Gastroesophageal sphincter (tissue), 4 donors: ENCODE measurements at regions not wholly inside any gene's neighbourhood (a gene's known extent, or its start where the extent isn't known, plus 50 kb on each side); places are given as distances from the start of the nearest gene placed in this dataset.

Source experiments
- ATAC-seq: fragments of 150-250 bp; one replicate; pipeline ENCODE4 v1.9.1; 2016; ENCODE audit warnings: mild to moderate bottlenecking, moderate library complexity
- H3K27ac ChIP-seq, 4 donors: fragments of 200-600 bp; sonication (generic) in 3 of 4; 1 replicate in 3 of 4; 2 replicates in 1 of 4; pipeline ENCODE4 v1.5.1; 2016 to 2019
- H3K27me3 ChIP-seq: fragments of 200-600 bp; sonication (generic); one replicate; pipeline ENCODE4 v1.5.1; 2019
- H3K36me3 ChIP-seq, 2 donors: fragments of 200-600 bp; sonication (generic); one replicate each; pipeline ENCODE4 v1.5.1; 2019; ENCODE audit warnings: control low read depth in 1 of 2
- H3K4me1 ChIP-seq, 3 donors: fragments of 200-600 bp; sonication (generic); 1 replicate in 2 of 3; 2 replicates in 1 of 3; pipeline ENCODE4 v1.5.1; 2016 to 2019; ENCODE audit warnings: control low read depth in 2 of 3
- H3K4me3 ChIP-seq, 2 donors: fragments of 200-600 bp; sonication (generic); one replicate each; pipeline ENCODE4 v1.5.1; 2019; ENCODE audit warnings: mild to moderate bottlenecking in 1 of 2, moderate library complexity in 1 of 2
- H3K9me3 ChIP-seq, 3 donors: fragments of 200-600 bp; sonication (generic); one replicate each; pipeline ENCODE4 v1.5.1; 2017 to 2019; ENCODE audit warnings: control low read depth in 2 of 3
- CTCF ChIP-seq, 4 experiments: fragments of 200-600 bp in 2 of 4; fragments of 450-650 bp in 2 of 4; sonication (generic) in 1 of 4; IDR thresholded peaks; one replicate each; pipeline ENCODE4 v1.5.1; 2017 to 2019; ENCODE audit warnings: antibody characterized with exemption in 4 of 4, mild to moderate bottlenecking in 2 of 4, moderate library complexity in 2 of 4
- EP300 ChIP-seq: sonication (generic); formaldehyde crosslinking; IDR thresholded peaks from one replicate; pipeline ENCODE4 v1.6.1; 2017; ENCODE audit warnings: antibody characterized with exemption, mild to moderate bottlenecking
- POLR2A ChIP-seq, 2 donors: fragments of 450-650 bp; IDR thresholded peaks; one replicate each; pipeline ENCODE4 v1.6.1; 2017; ENCODE audit warnings: antibody characterized with exemption in 2 of 2, mild to moderate bottlenecking in 2 of 2, moderate library complexity in 1 of 2
- POLR2AphosphoS5 ChIP-seq: sonication (generic); formaldehyde crosslinking; IDR thresholded peaks from one replicate; pipeline ENCODE4 v1.6.1; 2017; ENCODE audit warnings: antibody characterized with exemption
- WGBS, 2 donors: methylation state at CpG; one replicate each; pipeline ENCODE4 v1.1.5; 2018; ENCODE audit warnings: low coverage in 1 of 2; 5-methylcytosine and 5-hydroxymethylcytosine counted together

DNA sequence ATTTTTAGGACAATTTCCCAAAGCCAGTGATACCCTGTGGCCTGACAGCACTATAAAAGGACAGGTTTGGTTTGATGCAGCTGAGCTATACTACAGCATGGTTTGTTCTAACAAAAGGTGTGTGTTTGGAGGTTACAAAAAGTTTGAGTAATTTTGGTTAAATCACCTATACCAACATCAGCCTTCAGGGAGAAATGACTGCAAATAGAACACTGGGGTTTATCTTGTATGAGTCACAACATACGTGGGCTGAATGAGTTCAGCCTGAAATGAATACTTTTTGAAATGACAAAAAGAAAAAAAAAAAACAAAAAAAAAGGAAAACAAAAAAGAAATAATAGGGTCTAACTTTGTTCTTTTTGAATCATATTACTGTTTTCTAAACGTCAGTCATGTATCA, 345.7 kb downstream of the CNTN3 start:
- no peaks in the 10 kb centered on the region for H3K36me3 ChIP-seq
- no peaks in the 10 kb centered on the region for H3K9me3 ChIP-seq
- TF ChIP-seq POLR2AphosphoS5 (no peak), CTCF (IDR thresholded peaks at IDR 0.05) (no peak)
- 61 to 67% methylated on average over 1 to 2 of the region's 2 CpGs for WGBS, 2 donors
- no peak overlapping the region for H3K27ac ChIP-seq
- no peak overlapping the region for H3K4me3 ChIP-seq
- ATAC-seq, result no peak
- no peaks in the 10 kb centered on the region for H3K4me1 ChIP-seq
- H3K27me3 ChIP-seq, result no peaks in the 10 kb centered on the region

DNA sequence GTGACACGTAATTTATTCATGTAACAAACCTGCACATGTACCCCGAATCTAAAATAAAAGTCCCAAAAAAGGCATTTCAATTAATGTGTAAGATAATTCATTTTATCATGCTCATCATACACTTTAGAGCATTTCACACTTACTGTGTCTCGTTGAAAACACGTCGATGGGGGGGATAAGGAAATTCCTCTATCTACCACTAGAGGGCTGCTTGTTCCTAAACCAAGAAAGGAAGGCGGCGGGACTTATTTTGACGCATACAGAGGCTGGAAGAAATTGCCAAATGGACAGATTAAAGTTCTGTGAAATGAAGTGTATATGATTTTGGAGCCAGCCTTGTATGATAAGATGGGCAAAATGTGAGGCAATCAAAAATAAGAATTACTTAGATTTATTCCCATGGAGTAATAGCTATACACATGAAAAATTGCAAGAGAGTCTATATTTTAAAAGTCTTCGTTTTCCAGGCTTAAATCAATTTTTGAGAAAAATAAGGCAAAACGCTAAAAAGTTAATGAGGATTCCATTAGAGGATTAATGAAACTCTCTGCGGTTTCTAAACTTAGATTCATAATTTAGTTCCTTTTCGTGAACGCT, 346.8 kb downstream of the CNTN3 start:
- Histone ChIP-seq H3K4me1 (no peaks in the 10 kb centered on the region), H3K27ac (no peak overlapping the region), H3K9me3 (no peaks in the 10 kb centered on the region), H3K36me3 (no peaks in the 10 kb centered on the region), H3K4me3 (no peak overlapping the region), H3K27me3 (no peaks in the 10 kb centered on the region)
- TF ChIP-seq CTCF (IDR thresholded peaks at IDR 0.05) (peak; percentile 56 to 82 (median 62)), EP300 (no peak)
- WGBS, 2 donors, result 32 to 49% methylated on average over 9 to 13 of the region's 13 CpGs
- no peak for ATAC-seq

DNA sequence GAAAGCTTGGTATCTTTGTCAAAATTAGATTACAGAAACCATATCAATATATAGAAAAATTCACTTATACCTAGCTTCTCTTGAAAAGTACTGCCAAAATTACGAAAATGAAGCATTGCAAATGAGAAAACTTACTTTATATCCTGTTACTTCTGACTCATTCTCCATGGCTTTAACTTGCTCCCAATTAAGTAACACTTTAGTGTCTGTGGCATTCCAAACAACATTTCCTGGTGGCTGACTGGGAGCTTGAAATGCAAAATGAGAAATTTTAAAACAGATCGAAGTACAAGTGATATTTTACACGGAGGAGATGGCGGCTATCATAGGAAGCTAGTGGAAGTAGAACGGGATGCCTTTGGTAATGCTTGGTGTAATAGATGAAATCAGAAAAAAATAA, 347.3 kb downstream of the CNTN3 start:
- Histone ChIP-seq H3K4me3 (no peak overlapping the region), H3K27ac (no peak overlapping the region), H3K36me3 (no peaks in the 10 kb centered on the region), H3K9me3 (no peaks in the 10 kb centered on the region), H3K27me3 (no peaks in the 10 kb centered on the region), H3K4me1 (no peaks in the 10 kb centered on the region)
- 53 to 70% methylated on average over 4 to 5 of the region's 5 CpGs for WGBS, 2 donors
- no peak for ATAC-seq
- TF ChIP-seq POLR2AphosphoS5, result no peak
- no peak for TF ChIP-seq EP300

DNA sequence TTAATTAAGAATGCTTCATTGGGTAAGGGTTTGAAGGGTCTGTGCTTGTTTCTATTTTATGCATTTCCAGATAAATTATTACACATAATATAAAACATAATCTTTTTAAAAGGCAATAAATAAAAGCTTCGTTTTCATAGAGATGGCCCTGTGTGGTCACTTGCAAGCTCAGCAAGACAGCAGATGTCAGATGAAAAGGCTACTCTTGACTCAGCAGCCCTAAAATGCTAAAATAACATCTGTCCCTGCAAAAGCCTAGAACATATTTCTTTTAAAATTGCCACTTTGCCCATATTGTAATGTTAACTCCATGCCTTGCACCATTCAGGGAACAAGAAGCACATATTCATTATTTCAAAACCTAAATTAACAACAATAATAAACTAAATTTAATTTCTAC, 349.4 kb downstream of the CNTN3 start:
- ATAC-seq, result no peak
- Histone ChIP-seq H3K27me3 (no peaks in the 10 kb centered on the region), H3K4me3 (no peak overlapping the region), H3K4me1 (no peaks in the 10 kb centered on the region), H3K36me3 (no peaks in the 10 kb centered on the region), H3K9me3 (no peaks in the 10 kb centered on the region), H3K27ac (no peak overlapping the region)
- TF ChIP-seq CTCF (IDR thresholded peaks at IDR 0.05), result no peak
- no peak for TF ChIP-seq POLR2AphosphoS5
- TF ChIP-seq POLR2A (IDR thresholded peaks at IDR 0.05), result no peak
- no peak for TF ChIP-seq EP300
- 53 to 62% methylated on average over 1 of the region's 1 CpG for WGBS, 2 donors

GRCh38 chr3:74263031-74263430, 351.4 kb downstream of the CNTN3 start:
- TF ChIP-seq EP300 (no peak), POLR2A (IDR thresholded peaks at IDR 0.05) (no peak), CTCF (IDR thresholded peaks at IDR 0.05) (no peak)
- no peak overlapping the region for H3K27ac ChIP-seq
- no peaks in the 10 kb centered on the region for H3K9me3 ChIP-seq
- 46 to 59% methylated on average over 1 of the region's 1 CpG for WGBS, 2 donors
- H3K4me3 ChIP-seq, result no peak overlapping the region
- no peaks in the 10 kb centered on the region for H3K36me3 ChIP-seq
- no peaks in the 10 kb centered on the region for H3K27me3 ChIP-seq
- ATAC-seq, result no peak
- no peaks in the 10 kb centered on the region for H3K4me1 ChIP-seq
